Brain microvascular endothelial cell (primary cell): ENCODE measurements at regions not wholly inside any gene's neighbourhood (a gene's known extent, or its start where the extent isn't known, plus 50 kb on each side); places are given as distances from the start of the nearest gene placed in this dataset.
A peak's percentile ranks its signal among the peaks of the same experiment; 100 is the strongest.

Experiments
- DNase-seq: peaks from one replicate; pipeline ENCODE4 v3.0.0-alpha.2; 2020
- H3K27ac ChIP-seq: fragments of 250-450 bp; sonication (Bioruptor Pico); 2 replicates; pipeline ENCODE4 v1.5.1; 2020; ENCODE audit warnings: mild to moderate bottlenecking, moderate library complexity
- H3K27me3 ChIP-seq: fragments of 250-450 bp; sonication (Bioruptor Pico); replicated peaks from 2 replicates; pipeline ENCODE4 v1.5.1; 2020; ENCODE audit warnings: mild to moderate bottlenecking
- H3K36me3 ChIP-seq: fragments of 250-450 bp; sonication (Bioruptor Pico); replicated peaks from 2 replicates; pipeline ENCODE4 v1.5.1; 2020; ENCODE audit warnings: mild to moderate bottlenecking
- H3K4me3 ChIP-seq: 2 replicates; pipeline ENCODE4 v1.5.1; 2011; ENCODE audit warnings: low read depth, mild to moderate bottlenecking, control low read depth, low read length, moderate library complexity
- CTCF ChIP-seq: IDR thresholded peaks from 2 replicates; pipeline ENCODE4 v1.5.1; 2011; ENCODE audit warnings: low read depth, mild to moderate bottlenecking, moderate library complexity, low read length, control low read depth, inconsistent platforms; ENCODE audit errors: missing control alignments
- in situ Hi-C: cut with HindIII; loops from 2 replicates; pipeline ENCODE4 v1.10.0; 2017; ENCODE audit warnings: low sequenced_read_pairs, low pct_ligation_motif_present

GRCh38 chr1:59108481-59109317 is 188.2 kb upstream of the FGGY start:
- H3K36me3 ChIP-seq, result no peaks in the 10 kb centered on the region
- H3K27me3 ChIP-seq, result no peaks in the 10 kb centered on the region
- no peak for TF ChIP-seq CTCF
- no peak overlapping the region for H3K4me3 ChIP-seq
- in situ Hi-C loops, result no loop called here
- DNase-seq, result no peak
- no peak overlapping the region for H3K27ac ChIP-seq

GRCh38 chr1:59110271-59110670 is 186.6 kb upstream of the FGGY start:
- no peaks in the 10 kb centered on the region for H3K27me3 ChIP-seq
- H3K36me3 ChIP-seq, result no peaks in the 10 kb centered on the region
- in situ Hi-C loops, result no loop called here
- DNase-seq, result no peak
- no peak for TF ChIP-seq CTCF
- no peak overlapping the region for H3K4me3 ChIP-seq
- H3K27ac ChIP-seq, result no peak overlapping the region

- Histone ChIP-seq H3K27ac (no peak overlapping the region), H3K36me3 (no peaks in the 10 kb centered on the region), H3K4me3 (no peak overlapping the region), H3K27me3 (no peaks in the 10 kb centered on the region)
- in situ Hi-C loops, result no loop called here
- no peak for DNase-seq
- TF ChIP-seq CTCF, result no peak
Measured at GRCh38 chr1:59113876-59114457, 182.9 kb upstream of the FGGY start.

GRCh38 chr1:59115865-59116264 is 181.0 kb upstream of the FGGY start:
- Histone ChIP-seq H3K27ac (no peak overlapping the region), H3K27me3 (no peaks in the 10 kb centered on the region), H3K4me3 (no peak overlapping the region), H3K36me3 (no peaks in the 10 kb centered on the region)
- DNase-seq, result no peak
- in situ Hi-C loops, result no loop called here
- TF ChIP-seq CTCF, result no peak

GRCh38 chr1:59116920-59117542 is 179.9 kb upstream of the FGGY start:
- in situ Hi-C loops, result no loop called here
- H3K27ac ChIP-seq, result no peak overlapping the region
- H3K4me3 ChIP-seq, result no peak overlapping the region
- DNase-seq, result peak; percentile 45
- H3K36me3 ChIP-seq, result no peaks in the 10 kb centered on the region
- TF ChIP-seq CTCF, result no peak
- no peaks in the 10 kb centered on the region for H3K27me3 ChIP-seq
